ENCODE measurements at regions not wholly inside any gene's neighbourhood (a gene's known extent, or its start where the extent isn't known, plus 50 kb on each side); places are given as distances from the start of the nearest gene placed in this dataset.

DNA sequence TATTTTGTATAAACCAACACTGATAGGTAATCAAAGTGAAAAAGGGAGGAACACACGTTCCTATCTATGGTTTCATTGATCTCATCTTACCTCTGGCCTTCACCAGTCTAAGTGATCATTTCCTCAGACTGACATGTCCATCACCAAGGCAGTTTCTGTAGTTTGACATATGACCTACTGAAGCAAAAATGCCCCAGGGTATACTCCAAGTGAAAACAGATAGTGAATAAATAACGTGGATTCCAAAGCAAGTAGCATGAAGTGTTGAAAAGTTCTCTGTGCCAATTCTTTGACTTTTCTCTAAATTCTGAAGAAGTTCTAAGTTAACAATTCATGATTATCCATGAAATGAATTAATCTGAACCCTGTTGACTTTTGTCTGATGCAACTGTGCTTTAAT lies 334.2 kb upstream of the SGCG start:
- TF ChIP-seq SP1 (IDR thresholded peaks at IDR 0.05; ENCODE audit: low read depth) (no peak), FOSL1 (IDR thresholded peaks at IDR 0.05; ENCODE audit: low read depth) (no peak), RAD21 (IDR thresholded peaks at IDR 0.05; ENCODE audit: low read depth) (no peak), CBX3 (IDR thresholded peaks at IDR 0.05; ENCODE audit: low read depth) (no peak), POLR2A (IDR thresholded peaks at IDR 0.05; ENCODE audit: borderline replicate concordance, extremely low read depth, insufficient read depth, insufficient read length) (no peak), SIN3A (IDR thresholded peaks at IDR 0.05; ENCODE audit: low read depth) (no peak), YY1 (IDR thresholded peaks at IDR 0.05; ENCODE audit: extremely low read depth, insufficient replicate concordance, low read depth, low read length) (no peak), ELF1 (IDR thresholded peaks at IDR 0.05; ENCODE audit: borderline replicate concordance, low read depth) (no peak), MAX (IDR thresholded peaks at IDR 0.05) (no peak), TCF7L2 (IDR thresholded peaks at IDR 0.05; ENCODE audit: borderline replicate concordance, extremely low read depth, insufficient read depth, insufficient read length) (no peak), JUND (IDR thresholded peaks at IDR 0.05) (no peak), ZFX (IDR thresholded peaks at IDR 0.05) (no peak), CEBPB (IDR thresholded peaks at IDR 0.05; ENCODE audit: low read depth) (no peak)
- TF ChIP-seq, protein P1, sequence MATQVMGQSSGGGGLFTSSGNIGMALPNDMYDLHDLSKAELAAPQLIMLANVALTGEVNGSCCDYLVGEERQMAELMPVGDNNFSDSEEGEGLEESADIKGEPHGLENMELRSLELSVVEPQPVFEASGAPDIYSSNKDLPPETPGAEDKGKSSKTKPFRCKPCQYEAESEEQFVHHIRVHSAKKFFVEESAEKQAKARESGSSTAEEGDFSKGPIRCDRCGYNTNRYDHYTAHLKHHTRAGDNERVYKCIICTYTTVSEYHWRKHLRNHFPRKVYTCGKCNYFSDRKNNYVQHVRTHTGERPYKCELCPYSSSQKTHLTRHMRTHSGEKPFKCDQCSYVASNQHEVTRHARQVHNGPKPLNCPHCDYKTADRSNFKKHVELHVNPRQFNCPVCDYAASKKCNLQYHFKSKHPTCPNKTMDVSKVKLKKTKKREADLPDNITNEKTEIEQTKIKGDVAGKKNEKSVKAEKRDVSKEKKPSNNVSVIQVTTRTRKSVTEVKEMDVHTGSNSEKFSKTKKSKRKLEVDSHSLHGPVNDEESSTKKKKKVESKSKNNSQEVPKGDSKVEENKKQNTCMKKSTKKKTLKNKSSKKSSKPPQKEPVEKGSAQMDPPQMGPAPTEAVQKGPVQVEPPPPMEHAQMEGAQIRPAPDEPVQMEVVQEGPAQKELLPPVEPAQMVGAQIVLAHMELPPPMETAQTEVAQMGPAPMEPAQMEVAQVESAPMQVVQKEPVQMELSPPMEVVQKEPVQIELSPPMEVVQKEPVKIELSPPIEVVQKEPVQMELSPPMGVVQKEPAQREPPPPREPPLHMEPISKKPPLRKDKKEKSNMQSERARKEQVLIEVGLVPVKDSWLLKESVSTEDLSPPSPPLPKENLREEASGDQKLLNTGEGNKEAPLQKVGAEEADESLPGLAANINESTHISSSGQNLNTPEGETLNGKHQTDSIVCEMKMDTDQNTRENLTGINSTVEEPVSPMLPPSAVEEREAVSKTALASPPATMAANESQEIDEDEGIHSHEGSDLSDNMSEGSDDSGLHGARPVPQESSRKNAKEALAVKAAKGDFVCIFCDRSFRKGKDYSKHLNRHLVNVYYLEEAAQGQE (IDR thresholded peaks at IDR 0.05; ENCODE audit: low read depth): no peak
- H2AFZ ChIP-seq (ENCODE audit: low read depth, low read length, poor library complexity, severe bottlenecking): no peak overlapping the region
- H3K79me2 ChIP-seq (ENCODE audit: insufficient read depth, low read length): no peaks in the 10 kb centered on the region
- H3K36me3 ChIP-seq (ENCODE audit: control insufficient read depth in 1 of 2, insufficient read depth in 2 of 2, low read length in 2 of 2): no peaks in the 10 kb centered on the region
- H3K27me3 ChIP-seq (ENCODE audit: insufficient read depth, low read length): no peaks in the 10 kb centered on the region
- H3K4me3 ChIP-seq (replicated peaks in 1 of 2; ENCODE audit: low read depth in 1 of 2, low read length in 2 of 2): no peak overlapping the region
- H4K20me1 ChIP-seq (ENCODE audit: insufficient read depth): no peaks in the 10 kb centered on the region
- BruUV-seq (replicated peaks): no TSS peak
- DNase-seq (ENCODE audit: low read depth, low spot score) (no peak), ATAC-seq (no peak)
- intact Hi-C loops (cut with micrococcal nuclease): no loop called here
- no peaks in the 10 kb centered on the region for H3K4me1 ChIP-seq (ENCODE audit: control insufficient read depth in 1 of 2, insufficient read depth in 2 of 2, low read length in 2 of 2)
- no peak overlapping the region for H3K27ac ChIP-seq (ENCODE audit: low read depth, low read length)
- H3K4me2 ChIP-seq (ENCODE audit: low read length): no peak overlapping the region
- H3K9ac ChIP-seq (ENCODE audit: low read length): no peak overlapping the region
- ChIA-PET POLR2A (no interaction called here), CTCF (no interaction called here), RAD21 (ENCODE audit: low non-redundant PET in 1 of 2, low total read pairs in 2 of 2, uncharacterized antibody in 2 of 2, unreplicated experiment in 2 of 2) (no interaction called here)
- no peaks in the 10 kb centered on the region for H3K9me2 ChIP-seq (ENCODE audit: insufficient read depth)
- H3K9me3 ChIP-seq (ENCODE audit: control insufficient read depth in 1 of 2, insufficient read depth in 1 of 2, low read depth in 1 of 2, low read length in 2 of 2): no peaks in the 10 kb centered on the region

Measured in HCT116 (cell line).